Thyroid gland (tissue), 4 donors: ENCODE measurements at regions not wholly inside any gene's neighbourhood (a gene's known extent, or its start where the extent isn't known, plus 50 kb on each side); places are given as distances from the start of the nearest gene placed in this dataset.

Source experiments
- POLR2A ChIP-seq, 2 donors: fragments of 450-650 bp; IDR thresholded peaks; one replicate each; pipeline ENCODE4 v1.6.1; 2017; ENCODE audit warnings: antibody characterized with exemption in 2 of 2, mild to moderate bottlenecking in 2 of 2, moderate library complexity in 1 of 2
- TF ChIP-seq, protein P1 (sequence below), 6 experiments: fragments of 200-600 bp in 3 of 6; fragments of 450-650 bp in 3 of 6; sonication (generic) in 3 of 6; IDR thresholded peaks; one replicate each; pipeline ENCODE4 v1.5.1; 2016 to 2019; ENCODE audit warnings: antibody characterized with exemption in 6 of 6, mild to moderate bottlenecking in 2 of 6, inconsistent platforms in 1 of 6, moderate library complexity in 1 of 6

DNA sequence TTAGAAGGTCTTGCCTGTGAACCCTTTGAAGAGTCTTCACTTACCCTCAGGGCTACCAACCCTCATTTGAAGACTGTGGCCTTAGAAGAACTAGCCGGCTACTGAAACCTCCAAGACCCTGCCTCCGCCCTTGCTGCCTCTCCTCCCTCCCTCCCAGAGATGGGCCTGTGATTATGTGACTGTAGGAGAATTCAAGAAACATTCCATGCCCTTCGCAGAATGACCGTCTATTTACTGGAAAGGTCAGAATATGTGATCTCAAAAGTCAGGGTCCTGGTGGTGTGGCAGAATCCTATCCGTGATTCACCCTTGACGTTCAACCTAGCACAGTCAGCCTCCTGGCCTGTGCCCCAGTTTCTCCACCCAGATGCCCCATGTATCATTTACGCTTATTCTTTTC is 109.6 kb downstream of the CTNND1 start:
- TF ChIP-seq, protein P1, sequence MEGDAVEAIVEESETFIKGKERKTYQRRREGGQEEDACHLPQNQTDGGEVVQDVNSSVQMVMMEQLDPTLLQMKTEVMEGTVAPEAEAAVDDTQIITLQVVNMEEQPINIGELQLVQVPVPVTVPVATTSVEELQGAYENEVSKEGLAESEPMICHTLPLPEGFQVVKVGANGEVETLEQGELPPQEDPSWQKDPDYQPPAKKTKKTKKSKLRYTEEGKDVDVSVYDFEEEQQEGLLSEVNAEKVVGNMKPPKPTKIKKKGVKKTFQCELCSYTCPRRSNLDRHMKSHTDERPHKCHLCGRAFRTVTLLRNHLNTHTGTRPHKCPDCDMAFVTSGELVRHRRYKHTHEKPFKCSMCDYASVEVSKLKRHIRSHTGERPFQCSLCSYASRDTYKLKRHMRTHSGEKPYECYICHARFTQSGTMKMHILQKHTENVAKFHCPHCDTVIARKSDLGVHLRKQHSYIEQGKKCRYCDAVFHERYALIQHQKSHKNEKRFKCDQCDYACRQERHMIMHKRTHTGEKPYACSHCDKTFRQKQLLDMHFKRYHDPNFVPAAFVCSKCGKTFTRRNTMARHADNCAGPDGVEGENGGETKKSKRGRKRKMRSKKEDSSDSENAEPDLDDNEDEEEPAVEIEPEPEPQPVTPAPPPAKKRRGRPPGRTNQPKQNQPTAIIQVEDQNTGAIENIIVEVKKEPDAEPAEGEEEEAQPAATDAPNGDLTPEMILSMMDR (IDR thresholded peaks at IDR 0.05): no peak
- no peak for TF ChIP-seq POLR2A (IDR thresholded peaks at IDR 0.05)
